Breast epithelium (tissue), 4 donors: ENCODE measurements at regions not wholly inside any gene's neighbourhood (a gene's known extent, or its start where the extent isn't known, plus 50 kb on each side); places are given as distances from the start of the nearest gene placed in this dataset.

ENCODE experiments used
- DNase-seq, 2 donors: peaks; one replicate each; pipeline ENCODE4 v3.0.0-alpha.2; 2019; ENCODE audit warnings: low spot score in 2 of 2
- H3K27ac ChIP-seq, 2 donors: fragments of 200-600 bp; sonication (generic) in 1 of 2; one replicate each; pipeline ENCODE4 v1.5.1; 2016 to 2019; ENCODE audit warnings: mild to moderate bottlenecking in 1 of 2
- H3K27me3 ChIP-seq, 2 donors: fragments of 200-600 bp; sonication (generic) in 1 of 2; one replicate each; pipeline versions ENCODE4 v1.5.1 to v1.6.0; 2017 to 2019; ENCODE audit warnings: control low read depth in 1 of 2, mild to moderate bottlenecking in 1 of 2
- H3K36me3 ChIP-seq: fragments of 200-600 bp; one replicate; pipeline ENCODE4 v1.5.1; 2019
- H3K4me1 ChIP-seq, 2 donors: fragments of 200-600 bp; sonication (generic); one replicate each; pipeline ENCODE4 v1.5.1; 2016 to 2019; ENCODE audit warnings: control low read depth in 1 of 2
- H3K4me3 ChIP-seq, 3 donors: fragments of 200-600 bp; sonication (generic); 1 replicate in 2 of 3; 2 replicates in 1 of 3; pipeline ENCODE4 v1.5.1; 2016 to 2019; ENCODE audit warnings: mild to moderate bottlenecking in 3 of 3, moderate library complexity in 2 of 3
- H3K9me3 ChIP-seq, 2 donors: fragments of 200-600 bp; sonication (generic) in 1 of 2; one replicate each; pipeline ENCODE4 v1.5.1; 2016 to 2019; ENCODE audit warnings: control low read depth in 1 of 2
- POLR2A ChIP-seq: fragments of 450-650 bp; IDR thresholded peaks from one replicate; pipeline ENCODE4 v1.6.1; 2016; ENCODE audit warnings: antibody characterized with exemption, mild to moderate bottlenecking, moderate library complexity
- POLR2AphosphoS5 ChIP-seq, 3 donors: sonication (generic); formaldehyde crosslinking; IDR thresholded peaks; one replicate each; pipeline ENCODE4 v1.6.1; 2017; ENCODE audit warnings: antibody characterized with exemption in 3 of 3
- intact Hi-C: fragments of 100-400 bp; cut with DNase I; formaldehyde crosslinking; loops from one replicate; pipeline ENCODE4 v1.15.1; 2023; ENCODE audit warnings: low total_unique reads
- TF ChIP-seq, protein P1 (sequence below), 3 donors: fragments of 450-650 bp; IDR thresholded peaks; one replicate each; pipeline ENCODE4 v1.5.1; 2016 to 2017; ENCODE audit warnings: antibody characterized with exemption in 3 of 3, mild to moderate bottlenecking in 3 of 3, moderate library complexity in 3 of 3

DNA sequence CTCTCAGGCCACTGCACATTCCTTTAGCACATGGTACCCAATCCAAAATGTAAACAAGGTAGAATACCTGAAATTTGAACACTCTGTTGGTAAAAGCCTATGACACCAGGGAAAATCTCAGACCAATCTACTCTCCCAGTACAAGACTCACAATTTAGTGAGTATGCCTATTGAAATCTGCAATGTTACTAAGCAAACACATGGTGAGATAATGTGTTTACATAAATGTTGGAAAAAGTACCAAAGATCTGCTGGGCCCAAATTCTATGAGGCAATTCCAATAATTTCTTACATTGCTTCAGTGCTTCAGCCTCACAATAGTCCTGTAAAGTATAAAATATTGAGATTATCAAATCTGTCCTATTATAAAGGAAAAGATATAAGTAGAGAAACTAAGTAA is 536.1 kb downstream of the PYDC2 start:
- peaks cover 0 to 15% of the 10 kb centered on the region in 2 donors for H3K9me3 ChIP-seq
- no peak for DNase-seq
- no peak for TF ChIP-seq POLR2AphosphoS5 (IDR thresholded peaks at IDR 0.05)
- no peaks in the 10 kb centered on the region for H3K36me3 ChIP-seq
- no peaks in the 10 kb centered on the region for H3K27me3 ChIP-seq
- no peak overlapping the region for H3K4me3 ChIP-seq
- intact Hi-C loops = no loop called here
- no peak overlapping the region for H3K27ac ChIP-seq
- no peaks in the 10 kb centered on the region for H3K4me1 ChIP-seq

DNA sequence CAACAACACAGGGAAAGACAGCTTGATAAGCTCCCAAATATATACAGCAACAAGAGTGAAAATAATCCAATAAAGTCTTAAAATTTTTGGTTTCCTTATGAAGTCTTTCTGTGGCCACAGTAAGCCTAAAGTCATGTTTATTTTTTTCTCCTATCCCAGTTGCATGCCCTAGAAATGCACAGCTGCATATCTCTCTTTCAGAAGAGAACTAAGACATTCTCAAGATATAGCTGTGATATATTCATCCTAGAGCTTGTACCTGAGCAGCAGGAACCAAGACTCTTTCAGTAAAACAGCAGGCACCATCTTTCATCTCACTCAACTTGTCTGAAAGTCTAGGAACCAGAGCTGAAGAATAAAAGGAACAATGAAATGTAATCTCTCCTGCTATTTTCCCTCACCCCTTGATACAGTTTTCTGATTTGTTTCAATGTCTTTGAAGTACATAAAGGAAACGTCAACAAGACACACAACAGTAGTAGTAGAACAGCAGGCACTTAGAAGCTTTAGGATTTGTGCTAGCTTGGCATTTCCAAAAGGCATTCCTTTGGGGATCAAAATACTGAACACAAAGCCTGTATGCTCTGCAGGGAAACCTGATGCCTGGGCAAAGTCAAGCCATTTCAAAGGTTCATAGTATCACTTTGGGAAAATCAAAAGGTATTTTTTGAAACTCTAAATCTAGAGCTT is 536.8 kb downstream of the PYDC2 start:
- intact Hi-C loops = no loop called here
- H3K27me3 ChIP-seq = no peaks in the 10 kb centered on the region
- no peaks in the 10 kb centered on the region for H3K36me3 ChIP-seq
- DNase-seq = no peak
- H3K27ac ChIP-seq = no peak overlapping the region
- H3K4me1 ChIP-seq = no peaks in the 10 kb centered on the region
- peaks cover 0 to 15% of the 10 kb centered on the region in 2 donors for H3K9me3 ChIP-seq
- H3K4me3 ChIP-seq = no peak overlapping the region
- no peak for TF ChIP-seq POLR2AphosphoS5 (IDR thresholded peaks at IDR 0.05)
- TF ChIP-seq POLR2A = no peak
- TF ChIP-seq, protein P1, sequence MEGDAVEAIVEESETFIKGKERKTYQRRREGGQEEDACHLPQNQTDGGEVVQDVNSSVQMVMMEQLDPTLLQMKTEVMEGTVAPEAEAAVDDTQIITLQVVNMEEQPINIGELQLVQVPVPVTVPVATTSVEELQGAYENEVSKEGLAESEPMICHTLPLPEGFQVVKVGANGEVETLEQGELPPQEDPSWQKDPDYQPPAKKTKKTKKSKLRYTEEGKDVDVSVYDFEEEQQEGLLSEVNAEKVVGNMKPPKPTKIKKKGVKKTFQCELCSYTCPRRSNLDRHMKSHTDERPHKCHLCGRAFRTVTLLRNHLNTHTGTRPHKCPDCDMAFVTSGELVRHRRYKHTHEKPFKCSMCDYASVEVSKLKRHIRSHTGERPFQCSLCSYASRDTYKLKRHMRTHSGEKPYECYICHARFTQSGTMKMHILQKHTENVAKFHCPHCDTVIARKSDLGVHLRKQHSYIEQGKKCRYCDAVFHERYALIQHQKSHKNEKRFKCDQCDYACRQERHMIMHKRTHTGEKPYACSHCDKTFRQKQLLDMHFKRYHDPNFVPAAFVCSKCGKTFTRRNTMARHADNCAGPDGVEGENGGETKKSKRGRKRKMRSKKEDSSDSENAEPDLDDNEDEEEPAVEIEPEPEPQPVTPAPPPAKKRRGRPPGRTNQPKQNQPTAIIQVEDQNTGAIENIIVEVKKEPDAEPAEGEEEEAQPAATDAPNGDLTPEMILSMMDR (IDR thresholded peaks at IDR 0.05) = no peak

DNA sequence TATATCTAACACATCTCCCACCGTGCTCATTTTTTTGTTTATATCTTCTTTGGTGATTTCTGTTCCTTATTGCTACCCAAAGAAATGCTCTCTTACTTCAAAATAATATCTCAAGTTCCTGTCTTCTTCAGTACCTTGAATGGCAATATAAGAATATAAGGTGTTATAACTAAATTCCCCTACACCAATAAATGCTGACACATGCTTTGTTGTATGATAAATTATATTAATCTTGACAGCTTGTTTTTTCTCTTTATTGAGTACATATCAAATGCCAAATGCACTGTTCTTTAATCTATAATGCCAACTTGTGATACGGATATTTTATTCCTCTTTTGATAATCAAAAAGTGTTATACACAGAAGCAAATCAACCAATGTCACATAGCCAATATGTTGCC is 540.3 kb downstream of the PYDC2 start:
- H3K27me3 ChIP-seq = no peaks in the 10 kb centered on the region
- no peaks in the 10 kb centered on the region for H3K9me3 ChIP-seq
- no peak overlapping the region for H3K27ac ChIP-seq
- H3K4me1 ChIP-seq = no peaks in the 10 kb centered on the region
- no peak overlapping the region for H3K4me3 ChIP-seq
- no peak for DNase-seq
- TF ChIP-seq, protein P1 (IDR thresholded peaks at IDR 0.05) = no peak
- no peak for TF ChIP-seq POLR2A
- no peak for TF ChIP-seq POLR2AphosphoS5 (IDR thresholded peaks at IDR 0.05)
- intact Hi-C loops = no loop called here
- no peaks in the 10 kb centered on the region for H3K36me3 ChIP-seq

DNA sequence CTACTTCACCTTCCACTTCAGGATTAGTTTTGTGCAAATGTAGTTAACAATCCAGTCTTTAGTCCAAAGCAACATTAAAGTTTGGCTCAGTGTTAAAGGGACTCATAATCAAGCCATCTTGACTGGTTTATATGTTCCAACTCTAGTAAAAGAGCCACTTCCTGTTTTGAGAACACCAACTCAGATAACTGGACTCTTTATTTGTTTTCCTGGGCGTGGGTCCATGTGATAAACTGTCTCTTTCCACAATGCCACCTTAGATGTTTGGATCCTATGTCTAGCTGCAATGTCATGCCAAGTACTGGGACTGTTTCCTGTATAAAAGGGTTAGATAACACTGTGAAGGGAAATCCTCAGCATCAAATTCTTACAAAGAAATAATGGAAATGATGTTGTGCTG is 545.0 kb downstream of the PYDC2 start:
- TF ChIP-seq POLR2A (no peak), POLR2AphosphoS5 (IDR thresholded peaks at IDR 0.05) (no peak)
- TF ChIP-seq, protein P1 (IDR thresholded peaks at IDR 0.05) = no peak
- intact Hi-C loops = no loop called here

DNA sequence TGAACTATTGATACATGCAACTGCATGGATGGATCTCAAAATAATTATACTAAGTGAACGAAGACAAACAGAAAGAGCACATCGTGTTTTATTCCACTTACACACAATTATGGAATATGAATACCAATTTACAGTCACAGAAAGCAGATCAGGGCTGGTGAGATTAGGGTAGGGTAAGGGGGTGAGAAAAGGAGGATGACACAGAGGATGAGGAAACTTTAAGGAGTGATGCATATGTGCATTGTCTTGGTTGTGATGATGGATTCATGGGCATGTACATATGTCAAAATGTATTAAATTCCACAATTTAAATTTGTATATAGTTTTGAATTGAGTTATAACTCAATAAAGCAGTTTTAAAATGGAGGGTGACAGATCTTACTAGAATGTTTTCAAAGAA is 548.9 kb downstream of the PYDC2 start:
- no peaks in the 10 kb centered on the region for H3K4me1 ChIP-seq
- TF ChIP-seq POLR2A (no peak), POLR2AphosphoS5 (IDR thresholded peaks at IDR 0.05) (no peak)
- TF ChIP-seq, protein P1 (IDR thresholded peaks at IDR 0.05) = no peak
- intact Hi-C loops = no loop called here

More for the DNA sequence above, 545.0 kb downstream of the PYDC2 start:
- no peaks in the 10 kb centered on the region for H3K9me3 ChIP-seq
- no peak for DNase-seq
- H3K4me3 ChIP-seq = no peak overlapping the region
- no peaks in the 10 kb centered on the region for H3K4me1 ChIP-seq
- no peaks in the 10 kb centered on the region for H3K36me3 ChIP-seq
- no peaks in the 10 kb centered on the region for H3K27me3 ChIP-seq
- H3K27ac ChIP-seq = no peak overlapping the region

More for the DNA sequence above, 548.9 kb downstream of the PYDC2 start:
- H3K27ac ChIP-seq = no peak overlapping the region
- no peaks in the 10 kb centered on the region for H3K36me3 ChIP-seq
- H3K9me3 ChIP-seq = peaks cover 0 to 11% of the 10 kb centered on the region in 2 donors
- H3K27me3 ChIP-seq = no peaks in the 10 kb centered on the region
- H3K4me3 ChIP-seq = no peak overlapping the region
- DNase-seq = no peak
